Kidney epithelial cell (primary cell): ENCODE measurements at regions not wholly inside any gene's neighbourhood (a gene's known extent, or its start where the extent isn't known, plus 50 kb on each side); places are given as distances from the start of the nearest gene placed in this dataset.
A peak's percentile ranks its signal among the peaks of the same experiment; 100 is the strongest.
"Not testable (repeated sequence)": the region's sequence is repeated elsewhere in the genome, so short reads cannot be mapped to it uniquely, and the experiment has no call there.

ENCODE experiments used
- DNase-seq: peaks from one replicate; pipeline ENCODE4 v3.0.0-alpha.2; 2010; ENCODE audit warnings: low read depth
- H3K27me3 ChIP-seq: 2 replicates; pipeline ENCODE4 v1.6.0; 2011; ENCODE audit warnings: low read length; ENCODE audit not compliant: control insufficient read depth, insufficient read depth
- H3K36me3 ChIP-seq: 2 replicates; pipeline ENCODE4 v1.5.1; 2011; ENCODE audit warnings: low read length; ENCODE audit not compliant: control insufficient read depth, insufficient read depth
- H3K4me3 ChIP-seq: 2 replicates; pipeline ENCODE4 v1.5.1; 2011; ENCODE audit warnings: low read depth, mild to moderate bottlenecking, control low read depth, low read length
- CTCF ChIP-seq: IDR thresholded peaks from 2 replicates; pipeline ENCODE4 v1.5.1; 2011; ENCODE audit warnings: mild to moderate bottlenecking, moderate library complexity, low read length, control low read depth, inconsistent platforms; ENCODE audit not compliant: insufficient read depth, poor library complexity, severe bottlenecking

GRCh38 chr5:28632607-28633006 is 1594.2 kb upstream of the CDH9 start:
- no peak for DNase-seq
- H3K36me3 ChIP-seq, result no peaks in the 10 kb centered on the region
- TF ChIP-seq CTCF, result no peak
- no peaks in the 10 kb centered on the region for H3K27me3 ChIP-seq
- H3K4me3 ChIP-seq, result no peak overlapping the region

GRCh38 chr5:28603869-28604268 is 1565.5 kb upstream of the CDH9 start:
- Histone ChIP-seq H3K36me3 (no peaks in the 10 kb centered on the region), H3K27me3 (no peaks in the 10 kb centered on the region), H3K4me3 (no peak overlapping the region)
- DNase-seq, result no peak
- no peak for TF ChIP-seq CTCF

- no peak for DNase-seq
- H3K4me3 ChIP-seq, result no peak overlapping the region
- H3K27me3 ChIP-seq, result no peaks in the 10 kb centered on the region
- TF ChIP-seq CTCF, result no peak
- H3K36me3 ChIP-seq, result no peaks in the 10 kb centered on the region
These were observed 1564.0 kb upstream of the CDH9 start for GRCh38 chr5:28602429-28602828.

- not testable (repeated sequence) for DNase-seq, H3K4me3 ChIP-seq, H3K27me3 ChIP-seq, H3K36me3 ChIP-seq
These were observed 1558.3 kb upstream of the CDH9 start for GRCh38 chr5:28596707-28597106.

- Histone ChIP-seq H3K36me3 (no peaks in the 10 kb centered on the region), H3K27me3 (no peaks in the 10 kb centered on the region), H3K4me3 (no peak overlapping the region)
- no peak for DNase-seq
- TF ChIP-seq CTCF, result no peak
These were observed 1542.2 kb upstream of the CDH9 start for GRCh38 chr5:28580616-28581015.

GRCh38 chr5:28576022-28576421 is 1537.6 kb upstream of the CDH9 start:
- TF ChIP-seq CTCF, result peak; percentile 38
- Histone ChIP-seq H3K4me3 (no peak overlapping the region), H3K36me3 (no peaks in the 10 kb centered on the region), H3K27me3 (no peaks in the 10 kb centered on the region)
- no peak for DNase-seq
